Mucosa of descending colon (tissue), 3 donors: ENCODE measurements at regions not wholly inside any gene's neighbourhood (a gene's known extent, or its start where the extent isn't known, plus 50 kb on each side); places are given as distances from the start of the nearest gene placed in this dataset.

Source experiments
- ATAC-seq: fragments of 200-7000 bp; cut with Tn5 transposase; one replicate; pipeline ENCODE4 v1.9.1; 2020; ENCODE audit warnings: mild to moderate bottlenecking, moderate library complexity
- DNase-seq, 3 donors: peaks; one replicate each; pipeline ENCODE4 v3.0.0-alpha.2; 2020
- H3K36me3 ChIP-seq: fragments of 200-600 bp; one replicate; pipeline ENCODE4 v1.8.0; 2021; ENCODE audit warnings: low read depth, mild to moderate bottlenecking
- H3K4me1 ChIP-seq: fragments of 200-600 bp; one replicate; pipeline ENCODE4 v1.8.0; 2021; ENCODE audit warnings: low read depth, mild to moderate bottlenecking
- H3K4me3 ChIP-seq: fragments of 200-600 bp; one replicate; pipeline ENCODE4 v1.8.0; 2021; ENCODE audit warnings: mild to moderate bottlenecking
- H3K9me3 ChIP-seq: fragments of 200-600 bp; one replicate; pipeline ENCODE4 v1.8.0; 2021; ENCODE audit warnings: mild to moderate bottlenecking
- CTCF ChIP-seq: fragments of 200-600 bp; IDR thresholded peaks from one replicate; pipeline ENCODE4 v1.8.0; 2022; ENCODE audit warnings: antibody characterized with exemption, mild to moderate bottlenecking
- intact Hi-C, 2 donors: fragments of 100-400 bp; cut with DNase I in 1 of 2; cut with micrococcal nuclease in 1 of 2; formaldehyde crosslinking; loops; one replicate each; pipeline versions ENCODE4 v1.11.0 to v1.11.1; 2022; cut with DNase I, micrococcal nuclease
- donor health status: DM: no; HTN: no; CAD: no; lungs with moderate emphysema.
- donor health status: DM: no; HTN: no; CAD: no.
- donor health status: DM: no; HTN: yes; CAD: no.

GRCh38 chr4:55012363-55013230 lies 112.8 kb downstream of the KDR start:
- no peak for DNase-seq
- intact Hi-C loops: no loop called here

GRCh38 chr4:55011761-55012160 lies 113.6 kb downstream of the KDR start:
- ATAC-seq (no peak), DNase-seq (no peak)
- H3K4me3 ChIP-seq: no peak overlapping the region
- no peaks in the 10 kb centered on the region for H3K36me3 ChIP-seq
- intact Hi-C loops: no loop called here
- TF ChIP-seq CTCF: no peak
- H3K9me3 ChIP-seq: no peaks in the 10 kb centered on the region
- no peaks in the 10 kb centered on the region for H3K4me1 ChIP-seq

More at GRCh38 chr4:55012363-55013230, 112.8 kb downstream of the KDR start:
- H3K36me3 ChIP-seq: no peaks in the 10 kb centered on the region
- TF ChIP-seq CTCF: no peak
- no peaks in the 10 kb centered on the region for H3K9me3 ChIP-seq
- no peak overlapping the region for H3K4me3 ChIP-seq
- H3K4me1 ChIP-seq: no peaks in the 10 kb centered on the region
- no peak for ATAC-seq

- Histone ChIP-seq H3K36me3 (no peaks in the 10 kb centered on the region), H3K4me3 (no peak overlapping the region), H3K9me3 (no peaks in the 10 kb centered on the region), H3K4me1 (no peaks in the 10 kb centered on the region)
- intact Hi-C loops: no loop called here
- ATAC-seq (no peak), DNase-seq (no peak)
- TF ChIP-seq CTCF: no peak
Measured at GRCh38 chr4:55010550-55010949, 114.8 kb downstream of the KDR start.

GRCh38 chr4:55008166-55009056 lies 117.0 kb downstream of the KDR start:
- H3K4me1 ChIP-seq: no peaks in the 10 kb centered on the region
- no peak overlapping the region for H3K4me3 ChIP-seq
- TF ChIP-seq CTCF: no peak
- no peaks in the 10 kb centered on the region for H3K36me3 ChIP-seq
- intact Hi-C loops: no loop called here
- ATAC-seq (no peak), DNase-seq (no peak)
- H3K9me3 ChIP-seq: no peaks in the 10 kb centered on the region

GRCh38 chr4:55005910-55006309 lies 119.5 kb downstream of the KDR start:
- DNase-seq: no peak
- Histone ChIP-seq H3K36me3 (no peaks in the 10 kb centered on the region), H3K4me3 (no peak overlapping the region), H3K4me1 (no peaks in the 10 kb centered on the region), H3K9me3 (no peaks in the 10 kb centered on the region)
- intact Hi-C loops: no loop called here
- TF ChIP-seq CTCF: no peak
- ATAC-seq: no peak
